AG08396 (cell line): ENCODE measurements at regions not wholly inside any gene's neighbourhood (a gene's known extent, or its start where the extent isn't known, plus 50 kb on each side); places are given as distances from the start of the nearest gene placed in this dataset.

Experiments used
- DNase-seq: peaks from one replicate; pipeline ENCODE4 v3.0.0; 2012; ENCODE audit warnings: low spot score, mixed read lengths

DNA sequence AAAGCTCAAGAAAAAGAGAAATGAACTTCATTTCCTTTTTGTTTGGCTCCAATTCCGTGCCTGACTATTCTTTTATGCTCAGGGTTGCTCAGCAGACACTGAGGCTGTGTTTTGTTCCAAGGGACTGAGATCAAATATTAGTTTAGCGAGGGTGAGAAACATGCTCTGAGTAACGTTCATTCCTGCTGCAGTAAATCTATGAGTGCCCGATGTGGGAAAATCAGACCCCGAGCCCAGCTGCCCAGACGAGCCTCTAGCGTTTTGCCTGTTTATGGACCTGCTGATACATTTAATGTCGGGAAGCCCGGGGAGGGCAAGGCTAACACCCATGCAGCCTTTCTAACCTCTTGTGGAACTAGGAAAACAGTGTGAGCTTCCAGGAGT lies 119.2 kb downstream of the VAPA start:
- no peak for DNase-seq

DNA sequence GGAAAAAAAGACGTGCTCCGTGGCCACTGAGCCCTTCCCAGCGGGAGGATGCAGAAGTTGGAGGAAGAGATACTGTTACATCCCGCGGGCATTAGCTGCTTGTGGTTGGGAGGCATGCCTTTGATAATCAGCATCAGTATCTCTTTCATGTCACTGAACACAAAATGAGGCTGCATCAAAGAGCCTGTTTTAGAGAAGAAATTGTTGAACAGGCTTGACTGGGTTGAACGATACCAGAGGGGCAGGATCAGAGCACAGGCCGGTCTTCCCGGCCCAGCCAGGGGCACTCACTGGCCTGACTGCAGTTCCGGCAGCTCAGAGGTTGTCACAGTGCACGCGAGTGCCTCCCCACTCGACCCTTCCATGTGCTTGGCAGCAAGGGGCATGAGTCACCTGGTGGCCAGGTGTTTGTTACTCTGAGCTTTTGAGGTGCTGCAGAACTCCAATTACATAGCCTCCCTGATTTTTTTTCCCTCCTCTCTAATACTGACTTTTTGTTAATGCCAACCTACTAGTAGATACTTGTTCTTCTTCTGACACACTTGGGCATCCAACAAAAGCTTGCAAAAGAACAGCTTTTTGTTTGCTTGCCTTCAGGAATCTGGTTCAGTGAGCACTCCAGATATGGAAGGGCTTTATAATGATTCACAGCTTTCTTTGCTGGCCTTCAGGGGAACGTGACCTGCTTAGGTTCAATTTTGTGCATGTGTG lies 121.6 kb downstream of the VAPA start:
- no peak for DNase-seq

- no peak for DNase-seq
Measured at GRCh38 chr18:10036479-10036878, 122.7 kb downstream of the VAPA start.

DNA sequence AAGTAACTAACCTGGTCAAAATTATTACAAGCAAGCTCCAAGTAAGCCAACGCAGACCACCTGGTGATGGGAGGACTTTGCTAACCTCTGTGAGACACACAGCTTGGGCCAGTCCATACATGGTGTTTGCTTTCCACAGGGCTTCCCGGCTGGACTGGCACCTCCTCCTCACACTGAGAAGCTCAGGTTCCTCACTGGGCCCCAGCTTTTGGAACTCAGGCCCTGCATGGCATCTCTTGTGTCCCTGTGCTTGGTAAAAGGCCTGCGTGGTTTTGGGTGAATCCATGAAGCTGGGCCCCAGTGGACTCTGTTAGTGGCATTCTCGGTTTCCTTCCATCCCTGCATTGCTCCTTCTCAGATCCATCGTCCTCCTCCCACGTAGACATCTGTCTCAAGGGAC lies 123.4 kb downstream of the VAPA start:
- no peak for DNase-seq

GRCh38 chr18:10038268-10038667 lies 124.5 kb downstream of the VAPA start:
- no peak for DNase-seq

- peak; percentile 45 for DNase-seq
Measured at GRCh38 chr18:10040287-10041011, 126.6 kb downstream of the VAPA start.

- DNase-seq = no peak
Measured at GRCh38 chr18:10041180-10041579, 127.4 kb downstream of the VAPA start.

DNA sequence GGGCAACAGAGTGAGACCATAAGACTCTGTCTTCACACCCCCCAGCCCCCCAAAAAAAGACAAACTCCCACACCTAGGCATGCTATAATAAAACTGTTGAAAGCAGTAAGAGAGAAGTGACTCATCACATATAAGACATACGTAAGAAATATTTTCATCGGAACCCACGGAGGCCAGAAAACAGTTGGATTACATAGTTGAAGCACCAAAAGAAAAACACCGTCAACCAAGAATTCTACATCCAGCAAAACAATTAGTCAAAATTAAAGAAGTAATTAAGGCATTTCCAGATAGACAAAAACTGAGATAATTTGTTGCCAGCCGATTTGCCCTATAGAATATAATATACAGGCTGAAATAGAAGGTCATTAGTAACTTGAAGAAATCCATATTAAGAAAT lies 128.7 kb downstream of the VAPA start:
- DNase-seq = no peak

DNA sequence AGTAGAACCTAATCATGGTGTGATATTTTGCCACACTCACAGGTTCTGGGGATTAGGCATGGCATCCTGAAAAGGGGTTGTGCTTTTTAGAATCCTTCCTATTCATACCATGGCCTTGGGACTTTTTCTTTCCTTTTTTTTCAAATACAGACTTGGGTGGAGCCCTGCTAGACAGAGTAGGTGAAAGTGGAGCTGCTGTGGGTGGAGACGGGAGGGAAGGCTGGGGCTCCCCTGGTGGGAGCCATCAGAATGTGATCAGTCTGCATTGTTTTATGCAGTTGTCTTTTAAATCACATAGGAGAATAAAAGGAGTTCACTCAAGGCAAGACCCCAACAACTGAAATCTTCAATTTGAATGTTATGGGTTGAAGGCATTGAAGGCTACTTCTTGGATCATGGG lies 130.2 kb downstream of the VAPA start:
- no peak for DNase-seq

DNA sequence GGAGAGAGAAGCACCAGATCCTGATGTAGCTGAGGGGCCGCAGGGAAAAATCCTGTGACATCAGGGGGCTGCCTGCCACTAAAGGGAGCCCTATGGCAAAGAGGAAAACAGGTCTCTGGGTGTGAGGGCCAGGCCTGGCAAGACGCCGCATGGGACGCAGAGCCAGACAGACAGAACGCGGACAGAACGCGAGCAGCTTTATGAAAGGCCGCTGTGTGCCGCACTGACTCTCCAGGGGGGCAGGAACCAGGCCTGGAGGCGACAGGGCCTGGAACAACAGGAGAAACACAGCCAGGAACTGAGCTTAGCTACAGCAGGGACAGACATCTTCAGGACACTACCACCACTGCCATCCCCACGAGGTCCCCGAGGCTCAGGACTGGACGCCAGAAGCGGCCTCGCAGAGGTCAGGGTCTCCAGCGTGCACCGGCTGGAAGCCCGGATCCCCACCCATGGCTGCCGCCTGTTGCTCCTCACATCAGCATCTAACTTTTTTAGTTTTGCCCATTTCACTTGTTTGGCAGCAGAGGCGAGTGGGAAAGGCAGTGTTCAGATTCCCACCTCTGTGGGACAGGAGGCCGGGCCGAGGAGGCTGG lies 131.6 kb downstream of the VAPA start:
- no peak for DNase-seq

- no peak for DNase-seq
Measured at GRCh38 chr18:10046178-10046807, 132.5 kb downstream of the VAPA start.

DNA sequence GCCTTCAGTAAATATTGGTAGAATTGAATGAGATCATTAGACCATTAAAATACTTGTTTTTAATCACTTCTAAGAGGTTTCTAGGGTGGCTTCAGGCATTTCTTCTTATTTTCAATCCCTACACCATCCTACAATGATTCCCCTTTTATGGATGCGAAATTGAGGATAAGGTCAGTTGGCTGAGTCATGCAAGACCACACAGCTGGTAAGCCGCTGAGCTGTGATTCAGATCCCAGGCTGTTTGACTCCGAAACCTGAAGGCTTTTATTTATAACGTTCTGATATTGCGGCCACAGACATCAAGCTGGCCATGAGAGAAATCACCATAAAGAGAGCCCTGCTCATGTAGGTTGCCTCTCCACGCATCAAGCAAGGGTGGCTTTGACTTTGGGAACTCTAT lies 133.4 kb downstream of the VAPA start:
- peak; percentile 61 for DNase-seq

DNA sequence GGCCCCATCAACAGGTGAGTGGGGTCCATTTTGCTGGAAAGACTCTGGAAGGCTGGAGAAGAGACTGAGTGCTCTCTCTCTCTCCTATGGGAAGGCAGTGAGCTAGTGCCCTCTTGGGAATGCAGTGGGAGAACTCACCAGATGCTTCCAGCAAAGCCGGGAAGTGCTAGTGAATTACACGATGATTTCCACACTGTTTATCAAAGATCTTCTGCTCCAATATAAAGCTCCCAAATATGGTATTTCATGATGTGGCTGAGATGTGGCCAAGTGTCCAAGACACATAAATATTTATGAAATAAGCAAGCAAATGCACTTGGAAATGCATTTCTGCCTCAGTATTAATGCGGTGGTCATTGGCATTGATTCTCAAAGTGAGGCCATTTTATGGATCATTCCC lies 135.9 kb downstream of the VAPA start:
- DNase-seq = no peak

- no peak for DNase-seq
Measured at GRCh38 chr18:10050956-10051355, 137.1 kb downstream of the VAPA start.

DNA sequence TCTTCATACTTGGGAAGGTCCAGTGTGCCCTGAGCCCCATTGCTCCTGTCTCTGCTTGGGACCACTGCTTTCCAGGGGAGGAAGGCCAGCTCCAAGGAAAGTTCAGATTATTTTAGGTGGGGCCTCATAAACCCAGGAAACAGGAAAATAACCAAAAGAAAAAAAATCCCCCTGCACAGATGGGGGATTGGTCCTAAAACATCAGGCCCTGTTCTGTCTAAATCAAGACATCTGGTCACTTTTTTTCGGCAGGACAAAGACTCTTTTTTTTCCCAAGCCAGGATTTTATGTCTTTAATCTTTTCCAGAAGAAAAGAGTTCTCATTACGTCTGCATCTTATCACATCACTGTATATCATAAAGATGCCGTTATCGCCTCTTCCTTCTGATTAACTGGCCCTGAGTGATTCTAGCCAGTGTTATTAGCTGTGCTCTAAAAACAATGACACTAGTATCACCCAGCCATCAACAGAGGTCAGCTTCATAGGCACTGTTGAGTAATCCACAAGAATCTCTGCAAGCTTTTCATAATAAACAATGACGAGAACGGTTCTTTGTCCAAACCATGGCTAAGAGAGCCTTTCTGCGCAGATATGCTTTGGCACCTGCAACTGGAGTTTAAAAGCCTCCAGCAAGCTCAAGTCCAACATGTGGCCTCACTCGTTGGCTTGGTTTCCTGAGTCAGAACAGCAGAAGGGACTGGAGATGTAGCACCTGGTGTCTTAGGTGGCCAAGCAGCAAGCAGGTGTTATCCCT lies 138.2 kb downstream of the VAPA start:
- peak; percentile 74 for DNase-seq

- no peak for DNase-seq
Measured at GRCh38 chr18:10052871-10053270, 139.1 kb downstream of the VAPA start.

GRCh38 chr18:10053861-10054260 lies 140.0 kb downstream of the VAPA start:
- no peak for DNase-seq

GRCh38 chr18:10054366-10054765 lies 140.6 kb downstream of the VAPA start:
- DNase-seq = no peak

DNA sequence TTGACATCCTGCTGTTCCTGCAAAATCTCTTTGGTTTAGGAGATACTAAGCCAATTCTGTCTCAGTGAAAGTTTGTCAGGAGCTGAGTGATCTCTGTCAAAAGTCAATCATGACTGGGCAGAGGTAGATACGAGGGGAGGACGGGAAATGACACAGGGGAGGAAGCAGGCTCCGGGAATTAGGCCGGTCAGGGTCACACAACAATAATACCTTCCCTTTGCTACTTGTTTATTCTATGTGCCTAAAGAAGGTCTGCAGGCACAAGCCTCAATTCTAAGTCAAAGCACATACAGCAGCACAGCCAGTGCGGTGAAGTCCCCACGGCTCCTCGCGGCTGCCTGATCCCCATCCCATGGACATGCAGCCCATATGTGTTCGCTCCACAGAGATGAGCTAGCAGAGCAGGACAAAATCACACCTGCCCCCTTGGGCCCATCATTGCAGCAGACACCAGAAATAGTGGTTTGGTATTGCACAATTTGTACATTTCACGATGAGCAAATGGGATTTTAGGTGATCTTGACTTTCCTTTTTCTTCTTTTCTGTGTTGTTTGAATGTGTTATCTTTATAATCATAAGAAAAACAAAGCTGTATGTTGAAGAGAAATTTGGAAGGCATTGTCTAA lies 141.4 kb downstream of the VAPA start:
- DNase-seq = no peak

DNA sequence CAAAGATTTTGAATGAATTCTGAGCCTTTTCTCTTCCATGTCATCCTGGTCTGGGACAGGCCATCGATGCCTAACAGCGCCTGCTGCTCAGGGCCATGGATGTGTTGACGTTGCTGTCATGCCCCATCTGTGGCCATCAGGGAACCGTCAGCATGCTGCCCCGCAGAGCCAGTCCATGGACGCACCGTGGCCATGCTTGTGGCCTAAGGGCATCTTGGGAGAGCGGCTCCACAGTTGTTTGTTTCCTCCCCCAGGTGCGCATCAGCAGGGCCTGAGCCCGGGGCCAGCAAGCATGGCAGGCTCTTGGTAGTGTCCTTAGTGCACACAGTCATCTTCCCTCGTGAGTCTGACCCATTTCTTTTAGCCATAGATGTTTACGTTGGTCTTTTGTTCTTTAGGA lies 142.7 kb downstream of the VAPA start:
- no peak for DNase-seq

GRCh38 chr18:10057401-10057893 lies 143.6 kb downstream of the VAPA start:
- no peak for DNase-seq
